PC-9 (cell line): ENCODE measurements at regions not wholly inside any gene's neighbourhood (a gene's known extent, or its start where the extent isn't known, plus 50 kb on each side); places are given as distances from the start of the nearest gene placed in this dataset.

Source experiments
- BruUV-seq: library from RNA; stranded (reverse); fragments of 400-500 nt; replicated peaks from 2 replicates; lab custom pipeline; 2021; lab: Mats Ljungman, UMichigan
- CTCF ChIA-PET: fragments of 300-600 bp; sonication (Branson Sonifier 250); formaldehyde crosslinking; loops from one replicate; lab custom pipeline; 2022; ENCODE audit warnings: antibody characterized with exemption; lab: Charles Lee
- POLR2A ChIA-PET: fragments of 300-600 bp; sonication (Branson Sonifier 250); formaldehyde crosslinking; loops from one replicate; lab custom pipeline; 2022; ENCODE audit warnings: antibody characterized with exemption; ENCODE audit not compliant: unreplicated experiment; lab: Charles Lee
- DNase-seq, 2 experiments: peaks; one replicate each; pipeline versions ENCODE4 v3.0.0 to v3.0.0-alpha.2; 2015 to 2022; ENCODE audit warnings: mixed read lengths in 1 of 2
- H2AFZ ChIP-seq: fragments of 200-600 bp; sonication (generic); 2 replicates; pipeline ENCODE4 v1.8.1; 2017; ENCODE audit warnings: antibody characterized with exemption
- H3F3A ChIP-seq: fragments of 200-600 bp; sonication (generic); 2 replicates; pipeline ENCODE4 v1.8.1; 2017; ENCODE audit warnings: antibody characterized with exemption, mild to moderate bottlenecking, low read depth; ENCODE audit not compliant: insufficient read depth
- H3K27ac ChIP-seq: fragments of 200-600 bp; sonication (generic); 2 replicates; pipeline ENCODE4 v1.6.1; 2016; ENCODE audit warnings: mixed run types
- H3K27me3 ChIP-seq: fragments of 200-600 bp; sonication (generic); 2 replicates; pipeline ENCODE4 v1.6.1; 2016; ENCODE audit warnings: low read depth, mixed run types; ENCODE audit not compliant: insufficient read depth
- H3K36me3 ChIP-seq: fragments of 200-600 bp; sonication (generic); 2 replicates; pipeline ENCODE4 v1.6.1; 2016; ENCODE audit warnings: low read depth, mixed run types
- H3K4me1 ChIP-seq: fragments of 200-600 bp; sonication (generic); replicated peaks from 2 replicates; pipeline ENCODE4 v1.6.1; 2016; ENCODE audit warnings: mixed run types; ENCODE audit not compliant: insufficient read depth
- H3K4me2 ChIP-seq: fragments of 200-600 bp; sonication (generic); 2 replicates; pipeline ENCODE4 v1.6.1; 2017; ENCODE audit warnings: mixed run types
- H3K4me3 ChIP-seq: fragments of 200-600 bp; sonication (generic); 2 replicates; pipeline ENCODE4 v1.6.1; 2016; ENCODE audit warnings: mixed run types
- H3K79me2 ChIP-seq: fragments of 200-600 bp; sonication (generic); 2 replicates; pipeline ENCODE4 v1.6.1; 2017; ENCODE audit warnings: low read depth, mixed run types
- H3K9me2 ChIP-seq: fragments of 200-600 bp; sonication (generic); 2 replicates; pipeline ENCODE4 v1.8.1; 2017; ENCODE audit warnings: mild to moderate bottlenecking; ENCODE audit not compliant: insufficient read depth
- H3K9me3 ChIP-seq: fragments of 200-600 bp; sonication (generic); 2 replicates; pipeline ENCODE4 v1.8.1; 2016; ENCODE audit warnings: low read depth; ENCODE audit not compliant: insufficient read depth
- H4K20me1 ChIP-seq: fragments of 200-600 bp; sonication (generic); 2 replicates; pipeline ENCODE4 v1.8.1; 2017; ENCODE audit not compliant: insufficient read depth
- CTCF ChIP-seq: fragments of 200-600 bp; sonication (generic); conservative IDR thresholded peaks from 2 replicates; pipeline ENCODE4 v1.6.1; 2017; ENCODE audit warnings: mixed run types, antibody characterized with exemption, mild to moderate bottlenecking, moderate library complexity
- EZH2 ChIP-seq: fragments of 200-600 bp; sonication (generic); IDR thresholded peaks from 2 replicates; pipeline ENCODE4 v1.8.0; 2017; ENCODE audit warnings: antibody characterized with exemption, low read depth
- intact Hi-C: fragments of 100-400 bp; cut with micrococcal nuclease; formaldehyde crosslinking; loops from one replicate; pipeline ENCODE4 v1.10.0; 2022; ENCODE audit not compliant: unreplicated experiment

- no peaks in the 10 kb centered on the region for H3F3A ChIP-seq
- H3K79me2 ChIP-seq, result no peaks in the 10 kb centered on the region
- H3K27me3 ChIP-seq, result no peaks in the 10 kb centered on the region
- no peaks in the 10 kb centered on the region for H3K36me3 ChIP-seq
- no peaks in the 10 kb centered on the region for H3K9me3 ChIP-seq
- no peaks in the 10 kb centered on the region for H3K9me2 ChIP-seq
- DNase-seq, result no peak
- no peak for TF ChIP-seq EZH2
- no peak for TF ChIP-seq CTCF
- H3K4me2 ChIP-seq, result no peak overlapping the region
- CTCF ChIA-PET, result no interaction called here
- H3K27ac ChIP-seq, result no peak overlapping the region
- BruUV-seq, result no TSS peak
- no peak overlapping the region for H2AFZ ChIP-seq
- intact Hi-C loops, result no loop called here
- H3K4me1 ChIP-seq, result no peaks in the 10 kb centered on the region
- no peaks in the 10 kb centered on the region for H4K20me1 ChIP-seq
- no peak overlapping the region for H3K4me3 ChIP-seq
- POLR2A ChIA-PET, result no interaction called here
Observed at GRCh38 chr12:30120522-30120921, 336.8 kb upstream of the TMTC1 start.

- no TSS peak for BruUV-seq
Observed at GRCh38 chr12:30117483-30117882, 333.7 kb upstream of the TMTC1 start.

GRCh38 chr12:30111719-30112118, 328.0 kb upstream of the TMTC1 start:
- intact Hi-C loops, result no loop called here

More at GRCh38 chr12:30117483-30117882, 333.7 kb upstream of the TMTC1 start:
- Histone ChIP-seq H3K4me2 (no peak overlapping the region), H3K27ac (no peak overlapping the region), H3K4me1 (no peaks in the 10 kb centered on the region), H3K9me3 (no peaks in the 10 kb centered on the region; the same call in 1 of the 2 replicates), H3K79me2 (no peaks in the 10 kb centered on the region), H2AFZ (no peak overlapping the region), H4K20me1 (no peaks in the 10 kb centered on the region), H3K9me2 (no peaks in the 10 kb centered on the region), H3F3A (no peaks in the 10 kb centered on the region), H3K36me3 (no peaks in the 10 kb centered on the region), H3K27me3 (no peaks in the 10 kb centered on the region), H3K4me3 (no peak overlapping the region)
- TF ChIP-seq CTCF, result no peak
- TF ChIP-seq EZH2, result no peak
- ChIA-PET CTCF (no interaction called here), POLR2A (no interaction called here)
- no peak for DNase-seq
- intact Hi-C loops, result no loop called here

More at GRCh38 chr12:30111719-30112118, 328.0 kb upstream of the TMTC1 start:
- Histone ChIP-seq H3F3A (no peaks in the 10 kb centered on the region), H3K27ac (no peak overlapping the region), H3K4me3 (no peak overlapping the region), H3K9me3 (no peaks in the 10 kb centered on the region; the same call in 1 of the 2 replicates), H4K20me1 (no peaks in the 10 kb centered on the region), H3K9me2 (no peaks in the 10 kb centered on the region), H3K27me3 (no peaks in the 10 kb centered on the region), H3K4me1 (no peaks in the 10 kb centered on the region), H2AFZ (no peak overlapping the region), H3K36me3 (no peaks in the 10 kb centered on the region), H3K79me2 (no peaks in the 10 kb centered on the region), H3K4me2 (no peak overlapping the region)
- no TSS peak for BruUV-seq
- DNase-seq, result no peak
- POLR2A ChIA-PET, result no interaction called here
- CTCF ChIA-PET, result no interaction called here
- TF ChIP-seq CTCF (no peak), EZH2 (no peak)
